DND-41 (cell line): ENCODE measurements at regions not wholly inside any gene's neighbourhood (a gene's known extent, or its start where the extent isn't known, plus 50 kb on each side); places are given as distances from the start of the nearest gene placed in this dataset.

ENCODE experiments used
- ATAC-seq: fragments of 200-7000 bp; cut with Tn5 transposase; 3 replicates; pipeline ENCODE4 v1.9.1; 2021; ENCODE audit warnings: low read depth; ENCODE audit not compliant: insufficient read depth
- DNase-seq: peaks from one replicate; pipeline ENCODE4 v3.0.0-alpha.2; 2020
- H2AFZ ChIP-seq: 2 replicates; pipeline ENCODE4 v1.6.0; 2012; ENCODE audit warnings: low read depth, low read length
- H3K27ac ChIP-seq: 2 replicates; pipeline ENCODE4 v1.5.1; 2012; ENCODE audit warnings: low read length, inconsistent platforms
- H3K27me3 ChIP-seq: fragments of 200-600 bp; sonication (generic); 2 replicates; pipeline ENCODE4 v1.6.0; 2012; ENCODE audit warnings: low read length, mild to moderate bottlenecking, inconsistent platforms; ENCODE audit not compliant: insufficient read depth, poor library complexity
- H3K36me3 ChIP-seq: 2 replicates; pipeline ENCODE4 v1.5.1; 2012; ENCODE audit warnings: low read length, inconsistent platforms; ENCODE audit not compliant: insufficient read depth
- H3K4me1 ChIP-seq: 2 replicates; pipeline ENCODE4 v1.5.1; 2012; ENCODE audit warnings: mild to moderate bottlenecking, low read length; ENCODE audit not compliant: insufficient read depth
- H3K4me2 ChIP-seq: 2 replicates; pipeline ENCODE4 v1.6.0; 2012; ENCODE audit warnings: mild to moderate bottlenecking, moderate library complexity, low read length, inconsistent platforms; ENCODE audit not compliant: insufficient read depth
- H3K4me3 ChIP-seq, 2 experiments: fragments of 200-600 bp in 1 of 2; shearing (Covaris generic) in 1 of 2; 2 replicates each; pipeline ENCODE4 v1.5.1; 2012 to 2016; ENCODE audit warnings: inconsistent platforms in 2 of 2, low read length in 2 of 2, mild to moderate bottlenecking in 2 of 2, low read depth in 1 of 2, moderate library complexity in 1 of 2
- H3K79me2 ChIP-seq: 2 replicates; pipeline ENCODE4 v1.6.0; 2012; ENCODE audit warnings: low read length, inconsistent platforms; ENCODE audit not compliant: insufficient read depth
- H3K9ac ChIP-seq: 2 replicates; pipeline ENCODE4 v1.6.0; 2012; ENCODE audit warnings: low read depth, mild to moderate bottlenecking, inconsistent platforms, low read length, moderate library complexity
- H3K9me3 ChIP-seq: 2 replicates; pipeline ENCODE4 v1.5.1; 2012; ENCODE audit warnings: low read length, moderate library complexity, mild to moderate bottlenecking, inconsistent platforms; ENCODE audit not compliant: insufficient read depth, severe bottlenecking
- H4K20me1 ChIP-seq: 2 replicates; pipeline ENCODE4 v1.6.0; 2012; ENCODE audit warnings: low read length; ENCODE audit not compliant: insufficient read depth
- CTCF ChIP-seq: IDR thresholded peaks from 2 replicates; pipeline ENCODE4 v1.5.1; 2012; ENCODE audit warnings: borderline replicate concordance, low read length, moderate library complexity, mild to moderate bottlenecking; ENCODE audit not compliant: poor library complexity, severe bottlenecking; ENCODE audit errors: extremely low read depth
- EZH2 ChIP-seq: IDR thresholded peaks from 3 replicates; pipeline ENCODE4 v1.6.1; 2012; ENCODE audit warnings: borderline replicate concordance, low read depth, mild to moderate bottlenecking, moderate library complexity, low read length, inconsistent platforms; ENCODE audit not compliant: severe bottlenecking

- no peak overlapping the region for H3K27ac ChIP-seq
- no peak overlapping the region for H3K4me3 ChIP-seq
- peaks cover 21% of the 10 kb centered on the region for H3K4me1 ChIP-seq
- DNase-seq (no peak), ATAC-seq (0 out of 3 replicates have a peak, but pooled peaks have one; percentile 32)
- H3K4me2 ChIP-seq, result no peak overlapping the region
- H4K20me1 ChIP-seq, result no peaks in the 10 kb centered on the region
- TF ChIP-seq CTCF (no peak), EZH2 (no peak)
- no peaks in the 10 kb centered on the region for H3K36me3 ChIP-seq
- H2AFZ ChIP-seq, result no peak overlapping the region
- no peaks in the 10 kb centered on the region for H3K79me2 ChIP-seq
- no peaks in the 10 kb centered on the region for H3K27me3 ChIP-seq
- no peaks in the 10 kb centered on the region for H3K9me3 ChIP-seq
- no peak overlapping the region for H3K9ac ChIP-seq
These were observed 110.0 kb upstream of the SSTR4 start for GRCh38 chr20:22924949-22925612.

GRCh38 chr20:22925613-22925983 is 109.5 kb upstream of the SSTR4 start:
- H4K20me1 ChIP-seq, result no peaks in the 10 kb centered on the region
- H3K36me3 ChIP-seq, result no peaks in the 10 kb centered on the region
- peaks cover 21% of the 10 kb centered on the region for H3K4me1 ChIP-seq
- ATAC-seq (no peak), DNase-seq (no peak)
- no peaks in the 10 kb centered on the region for H3K79me2 ChIP-seq
- H3K9me3 ChIP-seq, result no peaks in the 10 kb centered on the region
- H3K27me3 ChIP-seq, result no peaks in the 10 kb centered on the region
- TF ChIP-seq CTCF (no peak), EZH2 (no peak)
- H2AFZ ChIP-seq, result no peak overlapping the region
- H3K9ac ChIP-seq, result no peak overlapping the region
- no peak overlapping the region for H3K4me2 ChIP-seq
- H3K27ac ChIP-seq, result no peak overlapping the region
- H3K4me3 ChIP-seq, result no peak overlapping the region

GRCh38 chr20:22927537-22927936 is 107.6 kb upstream of the SSTR4 start:
- Histone ChIP-seq H4K20me1 (no peaks in the 10 kb centered on the region), H3K79me2 (no peaks in the 10 kb centered on the region), H3K9ac (no peak overlapping the region), H2AFZ (no peak overlapping the region), H3K4me2 (no peak overlapping the region), H3K36me3 (no peaks in the 10 kb centered on the region), H3K27ac (no peak overlapping the region), H3K27me3 (no peaks in the 10 kb centered on the region), H3K4me1 (peaks cover 3% of the 10 kb centered on the region), H3K9me3 (no peaks in the 10 kb centered on the region), H3K4me3 (no peak overlapping the region)
- TF ChIP-seq EZH2, result no peak
- no peak for TF ChIP-seq CTCF
- ATAC-seq (no peak), DNase-seq (no peak)

GRCh38 chr20:22928679-22929078 is 106.4 kb upstream of the SSTR4 start:
- DNase-seq, result no peak
- Histone ChIP-seq H3K79me2 (no peaks in the 10 kb centered on the region), H3K36me3 (no peaks in the 10 kb centered on the region), H3K4me3 (no peak overlapping the region), H3K4me2 (no peak overlapping the region), H3K4me1 (no peaks in the 10 kb centered on the region), H3K9me3 (no peaks in the 10 kb centered on the region), H2AFZ (no peak overlapping the region), H3K9ac (no peak overlapping the region), H3K27ac (no peak overlapping the region), H3K27me3 (no peaks in the 10 kb centered on the region), H4K20me1 (no peaks in the 10 kb centered on the region)
- no peak for ATAC-seq
- TF ChIP-seq EZH2, result no peak
- TF ChIP-seq CTCF, result no peak
